HG03558 (cell line): ENCODE measurements at regions not wholly inside any gene's neighbourhood (a gene's known extent, or its start where the extent isn't known, plus 50 kb on each side); places are given as distances from the start of the nearest gene placed in this dataset.
"Not testable (repeated sequence)": the region's sequence is repeated elsewhere in the genome, so short reads cannot be mapped to it uniquely, and the experiment has no call there.

Experiments used
- ATAC-seq: cut with Tn5 transposase; IDR thresholded peaks from one replicate; pipeline ENCODE4 v1.9.1; 2021; ENCODE audit warnings: moderate number of reproducible peaks; ENCODE audit not compliant: unreplicated experiment; ENCODE audit errors: extremely low read depth

GRCh38 chr1:195185321-195185720 is 1422.9 kb downstream of the KCNT2 start:
- ATAC-seq = no peak

- no peak for ATAC-seq
Measured at GRCh38 chr1:195173753-195174152, 1434.5 kb downstream of the KCNT2 start.

- not testable (repeated sequence) for ATAC-seq
Measured at GRCh38 chr1:195159795-195160194, 1448.4 kb downstream of the KCNT2 start.

- no peak for ATAC-seq
Measured at GRCh38 chr1:195158091-195158490, 1450.1 kb downstream of the KCNT2 start.

GRCh38 chr1:195153107-195153506 is 1455.1 kb downstream of the KCNT2 start:
- ATAC-seq = no peak

GRCh38 chr1:195150768-195151167 is 1457.5 kb downstream of the KCNT2 start:
- no peak for ATAC-seq

GRCh38 chr1:195141294-195141693 is 1466.9 kb downstream of the KCNT2 start:
- ATAC-seq = no peak

- ATAC-seq = no peak
Measured at GRCh38 chr1:195130598-195130997, 1477.6 kb downstream of the KCNT2 start.

GRCh38 chr1:195122497-195122896 is 1485.7 kb downstream of the KCNT2 start:
- no peak for ATAC-seq

- no peak for ATAC-seq
Measured at GRCh38 chr1:195113471-195113870, 1494.8 kb downstream of the KCNT2 start.

- ATAC-seq = no peak
Measured at GRCh38 chr1:195105773-195106172, 1502.5 kb downstream of the KCNT2 start.

GRCh38 chr1:195105281-195105680 is 1503.0 kb downstream of the KCNT2 start:
- ATAC-seq = no peak

GRCh38 chr1:195097316-195097715 is 1510.9 kb downstream of the KCNT2 start:
- no peak for ATAC-seq

- no peak for ATAC-seq
Measured at GRCh38 chr1:195096051-195096521, 1512.2 kb downstream of the KCNT2 start.

GRCh38 chr1:195085196-195085595 is 1523.0 kb downstream of the KCNT2 start:
- ATAC-seq = no peak

GRCh38 chr1:195082183-195082582 is 1526.1 kb downstream of the KCNT2 start:
- no peak for ATAC-seq

GRCh38 chr1:195076682-195077081 is 1531.6 kb downstream of the KCNT2 start:
- no peak for ATAC-seq

GRCh38 chr1:195075973-195076372 is 1532.3 kb downstream of the KCNT2 start:
- ATAC-seq = no peak

- no peak for ATAC-seq
Measured at GRCh38 chr1:195071461-195071860, 1536.8 kb downstream of the KCNT2 start.

- no peak for ATAC-seq
Measured at GRCh38 chr1:195065437-195065836, 1542.8 kb downstream of the KCNT2 start.

- ATAC-seq = no peak
Measured at GRCh38 chr1:195064358-195064757, 1543.9 kb downstream of the KCNT2 start.

- ATAC-seq = no peak
Measured at GRCh38 chr1:195054217-195054687, 1554.0 kb downstream of the KCNT2 start.

- ATAC-seq = no peak
Measured at GRCh38 chr1:195053478-195053877, 1554.8 kb downstream of the KCNT2 start.
